Lung (tissue), 11 donors: ENCODE measurements at regions not wholly inside any gene's neighbourhood (a gene's known extent, or its start where the extent isn't known, plus 50 kb on each side); places are given as distances from the start of the nearest gene placed in this dataset.

Source experiments
- ATAC-seq: fragments of 200-7000 bp; cut with Tn5 transposase; one replicate; pipeline ENCODE4 v1.9.1; 2020; ENCODE audit warnings: moderate number of reproducible peaks; ENCODE audit not compliant: insufficient read depth, low FRiP score
- DNase-seq, 3 donors: peaks; one replicate each; pipeline ENCODE4 v3.0.0-alpha.2; 2013 to 2017
- H3K27ac ChIP-seq, 2 donors: one replicate each; pipeline ENCODE4 v1.5.1; 2013; ENCODE audit warnings: mild to moderate bottlenecking in 2 of 2, moderate library complexity in 2 of 2, control low read depth in 1 of 2, inconsistent platforms in 1 of 2, low read depth in 1 of 2, low read length in 1 of 2
- H3K27me3 ChIP-seq, 3 donors: one replicate each; pipeline ENCODE4 v1.5.1; 2013; ENCODE audit warnings: low read length in 2 of 3; ENCODE audit not compliant: control insufficient read depth in 3 of 3, insufficient read depth in 3 of 3
- H3K36me3 ChIP-seq, 4 donors: one replicate each; pipeline ENCODE4 v1.5.1; 2013; ENCODE audit warnings: low read length in 4 of 4, mild to moderate bottlenecking in 1 of 4, moderate library complexity in 1 of 4; ENCODE audit not compliant: control insufficient read depth in 4 of 4, insufficient read depth in 4 of 4
- H3K4me1 ChIP-seq, 5 donors: one replicate each; pipeline ENCODE4 v1.5.1; 2013; ENCODE audit warnings: low read length in 5 of 5, mild to moderate bottlenecking in 2 of 5, moderate library complexity in 1 of 5; ENCODE audit not compliant: control insufficient read depth in 5 of 5, insufficient read depth in 5 of 5
- H3K4me3 ChIP-seq: one replicate; pipeline ENCODE4 v1.5.1; 2013; ENCODE audit warnings: mild to moderate bottlenecking, control low read depth, moderate library complexity
- H3K9ac ChIP-seq, 2 donors: one replicate each; pipeline ENCODE4 v1.5.1; 2013; ENCODE audit warnings: low read length in 2 of 2, control low read depth in 1 of 2; ENCODE audit not compliant: insufficient read depth in 1 of 2
- H3K9me3 ChIP-seq, 4 donors: one replicate each; pipeline ENCODE4 v1.5.1; 2013; ENCODE audit warnings: low read length in 3 of 4, mild to moderate bottlenecking in 1 of 4, moderate library complexity in 1 of 4; ENCODE audit not compliant: control insufficient read depth in 4 of 4, insufficient read depth in 3 of 4
- WGBS, 2 donors: extraction: QIAGEN DNeasy Blood & Tissue Kit; methylation state at CpG; one replicate each; pipeline ENCODE4 v1.1.7; 2013; 5-methylcytosine and 5-hydroxymethylcytosine counted together
- TF ChIP-seq, protein P1 (sequence below): IDR thresholded peaks from 2 replicates; pipeline ENCODE4 v1.5.1; 2012; ENCODE audit warnings: mild to moderate bottlenecking; ENCODE audit errors: control extremely low read depth, extremely low read depth
- donor health status: control.
- donor health status: control.
- donor health status: Bipolar disorder and iron deficiency.
- donor health status: healthy.
- donor health status: DM: yes; HTN: yes; CAD: no.

DNA sequence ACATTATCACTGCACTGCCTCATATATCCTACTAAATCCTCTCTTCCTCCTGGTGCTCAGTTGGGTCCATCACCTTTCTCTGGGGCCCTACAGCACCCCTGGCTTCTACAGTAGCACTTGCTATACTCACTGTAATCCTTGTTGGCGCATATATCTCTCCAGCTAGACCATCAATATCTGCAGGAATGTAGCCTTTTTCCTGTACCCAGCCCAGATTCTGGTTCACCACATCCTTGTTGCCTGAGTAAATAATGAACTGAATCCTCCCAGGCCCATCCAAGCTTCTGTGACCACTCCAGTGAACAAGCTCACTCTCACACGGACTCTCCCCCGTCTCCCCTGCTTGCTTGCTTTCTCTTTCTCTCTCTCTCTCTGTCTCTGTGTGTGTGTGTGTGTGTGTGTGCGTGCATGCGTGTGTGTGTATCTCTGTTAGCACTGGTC, 62.5 kb upstream of the LIPC start:
- Histone ChIP-seq H3K27me3 (no peaks in the 10 kb centered on the region), H3K9ac (no peak overlapping the region), H3K4me3 (no peak overlapping the region), H3K4me1 (no peaks in the 10 kb centered on the region), H3K27ac (no peak overlapping the region), H3K9me3 (no peaks in the 10 kb centered on the region), H3K36me3 (no peaks in the 10 kb centered on the region)
- DNase-seq (peak in 1 of 3 donors; percentile 30), ATAC-seq (no peak)
- TF ChIP-seq, protein P1, sequence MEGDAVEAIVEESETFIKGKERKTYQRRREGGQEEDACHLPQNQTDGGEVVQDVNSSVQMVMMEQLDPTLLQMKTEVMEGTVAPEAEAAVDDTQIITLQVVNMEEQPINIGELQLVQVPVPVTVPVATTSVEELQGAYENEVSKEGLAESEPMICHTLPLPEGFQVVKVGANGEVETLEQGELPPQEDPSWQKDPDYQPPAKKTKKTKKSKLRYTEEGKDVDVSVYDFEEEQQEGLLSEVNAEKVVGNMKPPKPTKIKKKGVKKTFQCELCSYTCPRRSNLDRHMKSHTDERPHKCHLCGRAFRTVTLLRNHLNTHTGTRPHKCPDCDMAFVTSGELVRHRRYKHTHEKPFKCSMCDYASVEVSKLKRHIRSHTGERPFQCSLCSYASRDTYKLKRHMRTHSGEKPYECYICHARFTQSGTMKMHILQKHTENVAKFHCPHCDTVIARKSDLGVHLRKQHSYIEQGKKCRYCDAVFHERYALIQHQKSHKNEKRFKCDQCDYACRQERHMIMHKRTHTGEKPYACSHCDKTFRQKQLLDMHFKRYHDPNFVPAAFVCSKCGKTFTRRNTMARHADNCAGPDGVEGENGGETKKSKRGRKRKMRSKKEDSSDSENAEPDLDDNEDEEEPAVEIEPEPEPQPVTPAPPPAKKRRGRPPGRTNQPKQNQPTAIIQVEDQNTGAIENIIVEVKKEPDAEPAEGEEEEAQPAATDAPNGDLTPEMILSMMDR = no peak
- 45 to 47% methylated on average over 5 of the region's 5 CpGs for WGBS, 2 donors

- TF ChIP-seq, protein P1 = no peak
- 83 to 88% methylated on average over 3 of the region's 3 CpGs for WGBS, 2 donors
- Histone ChIP-seq H3K27me3 (no peaks in the 10 kb centered on the region), H3K4me3 (no peak overlapping the region), H3K4me1 (no peaks in the 10 kb centered on the region), H3K36me3 (no peaks in the 10 kb centered on the region), H3K27ac (no peak overlapping the region), H3K9ac (no peak overlapping the region), H3K9me3 (no peaks in the 10 kb centered on the region)
- no peak for ATAC-seq
- no peak for DNase-seq
These were observed 61.8 kb upstream of the LIPC start for GRCh38 chr15:58369956-58370355.

GRCh38 chr15:58374147-58374546, 57.6 kb upstream of the LIPC start:
- DNase-seq (no peak), ATAC-seq (no peak)
- H3K9ac ChIP-seq = no peak overlapping the region
- no peak overlapping the region for H3K4me3 ChIP-seq
- no peaks in the 10 kb centered on the region for H3K4me1 ChIP-seq
- TF ChIP-seq, protein P1 = no peak
- 93% methylated on average over 3 of the region's 3 CpGs for WGBS, 2 donors
- peaks cover 0 to 5% (median 2%) of the 10 kb centered on the region in 4 donors for H3K9me3 ChIP-seq
- H3K27me3 ChIP-seq = no peaks in the 10 kb centered on the region
- H3K27ac ChIP-seq = no peak overlapping the region
- no peaks in the 10 kb centered on the region for H3K36me3 ChIP-seq

GRCh38 chr15:58377193-58377592, 54.6 kb upstream of the LIPC start:
- TF ChIP-seq, protein P1 = no peak
- H3K4me1 ChIP-seq = no peaks in the 10 kb centered on the region
- peaks cover 0 to 5% (median 2%) of the 10 kb centered on the region in 4 donors for H3K9me3 ChIP-seq
- H3K27me3 ChIP-seq = no peaks in the 10 kb centered on the region
- H3K4me3 ChIP-seq = no peak overlapping the region
- H3K9ac ChIP-seq = no peak overlapping the region
- ATAC-seq (no peak), DNase-seq (no peak)
- WGBS, 2 donors = 91 to 93% methylated on average over 2 of the region's 2 CpGs
- H3K36me3 ChIP-seq = no peaks in the 10 kb centered on the region
- H3K27ac ChIP-seq = no peak overlapping the region
